GM18870 (cell line): ENCODE measurements at regions not wholly inside any gene's neighbourhood (a gene's known extent, or its start where the extent isn't known, plus 50 kb on each side); places are given as distances from the start of the nearest gene placed in this dataset.
"Not testable (repeated sequence)": the region's sequence is repeated elsewhere in the genome, so short reads cannot be mapped to it uniquely, and the experiment has no call there.

Source experiments
- ATAC-seq: cut with Tn5 transposase; IDR thresholded peaks from one replicate; pipeline ENCODE4 v1.9.1; 2021; ENCODE audit warnings: moderate library complexity; ENCODE audit not compliant: unreplicated experiment

DNA sequence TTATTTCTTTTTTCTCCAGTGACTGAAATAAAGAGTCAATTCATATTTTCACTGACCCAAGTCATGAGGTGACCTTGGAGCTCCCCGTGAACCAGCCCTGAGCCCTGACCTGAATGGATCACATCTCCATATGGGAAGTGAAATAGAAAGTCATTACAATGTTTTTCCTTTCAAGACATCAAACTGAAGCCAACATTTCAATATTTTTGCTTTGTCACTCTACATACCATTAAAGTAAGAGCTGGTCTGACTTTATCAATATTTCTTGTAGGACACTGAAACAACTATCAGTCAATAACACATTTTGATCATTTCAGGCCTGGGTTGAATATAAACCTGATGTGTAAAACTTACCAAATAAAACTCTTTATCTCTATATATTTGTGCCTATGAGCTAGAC lies 249.8 kb upstream of the PHF14 start:
- ATAC-seq: no peak

DNA sequence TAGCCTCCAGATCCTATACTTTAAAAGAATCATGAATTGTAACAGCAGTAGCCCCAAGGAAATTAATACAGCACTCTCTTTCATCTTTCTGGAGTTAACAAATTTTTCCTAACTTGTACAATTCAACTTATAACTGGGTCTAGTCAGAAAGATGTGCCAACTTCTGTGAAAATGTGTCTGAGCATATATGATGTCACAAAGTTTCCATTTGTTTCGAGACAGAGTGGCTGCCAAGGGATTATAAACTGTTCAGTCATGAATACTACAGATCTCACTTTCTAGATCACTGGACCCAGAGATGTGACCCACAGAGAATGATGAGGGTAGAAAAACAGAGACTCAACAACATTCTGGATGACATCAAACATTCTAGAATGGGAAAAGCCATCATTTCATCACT lies 249.2 kb upstream of the PHF14 start:
- ATAC-seq: peak; percentile 44

DNA sequence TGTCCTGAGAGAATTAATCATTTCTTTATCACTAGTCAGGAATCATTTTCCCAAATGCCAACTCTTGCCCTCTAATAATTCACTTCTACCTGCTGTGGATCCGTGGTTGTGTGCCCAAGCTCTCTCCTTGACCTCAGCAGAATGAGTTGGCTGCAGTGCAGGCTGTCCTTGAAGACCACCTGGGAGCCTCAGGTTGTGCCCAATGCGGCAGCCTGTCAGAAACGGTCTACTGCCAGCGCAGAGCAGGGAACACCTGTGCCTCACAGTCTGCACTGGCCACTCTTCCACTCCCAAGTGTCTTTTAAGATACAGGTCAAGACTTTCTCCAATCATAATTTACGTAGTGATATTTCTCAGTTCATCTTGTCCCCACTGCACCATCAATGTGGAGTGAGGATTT lies 246.0 kb upstream of the PHF14 start:
- ATAC-seq: no peak

DNA sequence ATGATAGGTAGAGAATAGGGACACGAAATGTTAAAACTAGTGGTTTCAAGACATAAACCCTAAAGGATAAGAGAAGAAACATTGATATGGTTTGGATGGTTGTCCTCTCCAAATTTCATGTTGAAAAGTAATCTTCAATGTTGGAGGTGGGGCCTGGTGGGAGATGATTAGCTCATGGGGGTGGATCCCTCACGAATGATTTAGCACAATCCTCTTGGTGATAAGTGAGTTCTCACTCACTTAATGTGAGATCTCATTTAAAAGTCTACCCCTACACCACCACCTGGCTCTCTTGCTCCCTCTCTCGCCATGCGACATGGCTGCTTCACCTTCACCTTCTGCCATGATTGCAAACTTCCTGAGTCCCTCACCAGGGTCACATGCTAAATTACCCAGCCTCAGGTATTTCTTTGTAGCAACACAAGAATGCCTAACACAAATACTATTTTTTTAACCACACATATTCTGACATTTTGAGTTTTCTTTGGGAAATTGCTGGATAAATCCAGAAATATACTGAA lies 242.4 kb upstream of the PHF14 start:
- no peak for ATAC-seq

DNA sequence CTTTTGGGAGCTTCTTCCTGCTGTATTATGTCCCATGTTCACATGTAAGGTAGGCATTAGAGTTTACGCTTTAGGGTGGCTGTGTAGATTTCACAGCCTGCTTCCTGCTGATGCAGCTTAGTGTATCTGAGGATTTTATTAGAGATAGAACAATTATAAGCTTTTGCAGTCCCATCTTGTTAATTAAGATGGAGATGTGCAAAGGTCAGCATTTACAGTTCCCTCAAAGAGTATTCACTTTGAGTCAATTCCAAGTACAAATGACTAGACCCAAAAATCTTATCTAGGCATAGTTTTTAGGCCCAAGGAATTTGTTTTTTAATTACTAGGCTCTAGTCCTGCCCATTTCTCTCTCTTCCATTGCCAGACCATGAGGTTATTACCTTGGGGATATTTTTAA lies 239.9 kb upstream of the PHF14 start:
- ATAC-seq: no peak

DNA sequence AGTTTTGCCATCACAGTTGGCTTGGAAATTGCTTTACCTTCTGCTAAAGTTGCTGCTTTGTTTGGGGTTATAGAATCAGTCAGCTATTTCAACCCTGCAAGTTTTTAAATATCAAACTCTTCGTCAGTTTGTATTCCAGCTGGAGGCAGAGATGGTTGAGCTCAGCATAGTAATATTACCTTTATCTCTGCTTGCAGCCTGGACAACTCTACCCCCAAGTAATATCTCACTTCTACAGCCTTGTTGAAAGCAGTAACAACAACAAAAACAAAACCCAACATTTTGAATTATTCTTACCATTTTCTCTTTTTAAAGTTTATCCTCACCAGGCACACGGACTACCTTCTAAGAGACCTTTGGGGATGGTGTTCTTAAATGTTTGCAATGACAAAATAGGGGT lies 239.1 kb upstream of the PHF14 start:
- no peak for ATAC-seq

DNA sequence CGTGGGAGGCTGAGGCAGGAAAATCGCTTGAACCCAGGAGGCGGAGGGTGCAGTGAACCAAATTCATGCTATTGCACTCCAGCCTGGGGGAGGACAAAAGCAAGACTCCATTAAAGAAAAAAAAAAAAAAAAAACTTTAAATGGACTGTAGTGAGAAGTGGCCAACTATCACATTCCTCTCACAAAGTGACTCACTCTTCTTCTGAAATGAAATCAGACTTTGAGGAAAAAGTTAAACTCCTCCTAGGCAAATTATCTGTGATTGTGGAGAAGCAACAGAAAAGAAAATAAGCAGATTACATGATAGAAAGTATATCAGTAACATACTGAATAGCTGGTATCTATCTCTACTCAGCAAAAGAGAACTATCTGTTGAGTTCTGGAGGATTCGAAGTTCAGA lies 234.3 kb upstream of the PHF14 start:
- no peak for ATAC-seq

DNA sequence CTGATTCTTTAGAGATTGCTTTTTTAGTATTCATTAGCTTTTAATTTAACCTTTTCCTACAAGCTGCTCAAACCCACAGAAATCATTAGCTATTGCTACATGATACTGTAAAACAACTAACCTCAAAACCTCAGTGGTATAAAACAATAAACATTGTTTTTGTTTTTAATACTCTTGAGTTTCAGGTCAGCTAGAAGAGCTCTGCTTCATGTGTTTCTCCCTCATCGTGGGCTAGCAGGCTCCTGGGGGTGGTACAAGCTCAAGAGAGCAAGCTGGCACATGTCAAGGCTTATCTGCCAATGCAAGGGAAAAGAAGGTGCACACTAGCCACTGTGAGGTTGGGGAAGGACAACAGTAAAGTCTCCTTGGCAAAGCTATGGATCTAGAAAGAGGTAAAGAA lies 232.9 kb upstream of the PHF14 start:
- ATAC-seq: no peak

DNA sequence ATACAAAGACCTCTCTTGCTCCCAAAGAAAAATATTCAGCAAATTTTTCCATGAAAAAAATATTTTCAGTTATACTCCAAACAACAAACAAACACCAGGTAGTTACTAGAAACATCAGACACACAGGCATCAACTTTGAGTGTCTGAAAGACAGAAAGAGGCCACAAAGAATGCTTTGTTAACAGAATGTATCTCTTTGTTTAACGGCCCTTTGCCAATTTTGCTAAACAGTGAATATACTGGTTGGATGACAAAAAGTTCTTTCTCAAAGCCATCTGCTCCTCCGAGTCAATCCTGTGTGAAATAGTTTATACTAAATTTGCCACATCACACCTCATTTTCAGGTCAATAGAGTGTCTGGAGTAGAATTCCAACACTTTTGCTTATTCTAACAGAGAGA lies 216.7 kb upstream of the PHF14 start:
- no peak for ATAC-seq

DNA sequence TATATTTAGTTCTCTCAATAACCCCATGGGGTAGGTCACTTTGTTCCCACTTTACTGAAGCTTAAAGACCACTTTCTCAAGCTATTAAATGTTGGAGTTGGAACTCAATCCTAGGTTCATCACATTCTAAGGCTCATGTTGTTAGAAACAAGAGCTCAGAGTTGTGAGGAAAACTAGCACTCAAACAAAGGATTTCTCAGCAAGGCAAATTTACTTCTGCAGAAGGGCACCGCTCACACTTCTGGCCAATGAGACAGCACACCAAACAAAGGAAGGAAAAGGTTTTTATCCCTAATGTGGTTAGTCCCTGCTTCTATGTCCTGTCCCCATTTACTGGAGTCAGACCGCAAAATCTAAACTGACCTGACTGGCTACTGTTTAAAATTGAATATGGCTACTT lies 214.6 kb upstream of the PHF14 start:
- ATAC-seq: no peak

DNA sequence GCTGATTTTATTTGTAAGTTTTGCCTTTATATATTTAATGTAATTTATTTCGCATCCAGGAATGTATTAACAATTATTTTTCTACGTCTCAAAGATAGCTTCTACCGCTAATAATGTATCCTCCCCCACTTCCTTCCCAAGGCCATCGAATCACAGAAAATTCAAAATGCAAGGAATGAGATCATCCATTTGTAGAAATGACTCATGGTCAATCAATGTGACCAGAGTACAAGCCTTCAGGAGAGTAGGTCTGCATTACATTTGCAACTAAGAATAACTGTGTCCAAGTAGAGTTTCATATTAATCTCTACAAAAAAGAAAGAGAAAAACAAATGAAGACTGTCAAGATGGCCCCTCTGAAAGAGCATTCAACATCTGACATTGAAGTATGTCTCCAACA lies 205.9 kb upstream of the PHF14 start:
- ATAC-seq: no peak

DNA sequence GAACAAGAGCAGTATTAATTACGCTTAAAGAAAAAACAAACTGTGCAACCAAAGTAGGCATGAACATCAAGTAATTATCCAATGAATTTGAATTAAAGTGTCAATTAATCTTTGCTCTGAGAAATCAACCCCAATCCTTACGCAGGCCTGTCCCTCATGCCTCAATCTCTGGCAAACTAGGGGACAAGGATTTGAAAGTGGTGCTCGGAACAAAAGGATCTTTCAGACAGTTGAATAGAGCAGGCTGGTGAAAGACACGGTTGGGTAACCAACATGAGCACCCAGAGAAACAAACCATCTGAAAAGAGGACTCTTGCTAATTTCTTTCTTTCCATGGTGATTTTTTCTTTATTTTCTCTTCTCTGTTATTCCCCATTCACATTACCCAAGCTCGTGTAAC lies 203.5 kb upstream of the PHF14 start:
- ATAC-seq: no peak

DNA sequence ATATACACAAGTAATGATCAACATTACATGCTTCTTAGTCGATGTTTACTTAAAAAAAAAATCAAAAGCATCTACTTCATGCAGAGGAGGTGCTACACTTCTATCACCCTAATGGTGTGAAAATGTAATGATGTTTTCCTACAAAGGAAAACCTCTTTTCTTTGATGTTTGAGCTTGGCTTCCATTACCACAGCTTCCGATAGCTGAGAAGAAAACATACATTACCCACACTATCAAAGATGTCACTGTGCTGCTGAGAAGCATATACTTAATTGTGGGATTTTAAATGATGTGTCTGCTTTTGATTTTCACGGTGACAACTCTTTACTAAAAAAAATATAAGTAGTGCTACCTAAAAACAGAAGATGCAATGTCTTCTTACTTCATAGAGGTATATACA lies 200.2 kb upstream of the PHF14 start:
- ATAC-seq: no peak

DNA sequence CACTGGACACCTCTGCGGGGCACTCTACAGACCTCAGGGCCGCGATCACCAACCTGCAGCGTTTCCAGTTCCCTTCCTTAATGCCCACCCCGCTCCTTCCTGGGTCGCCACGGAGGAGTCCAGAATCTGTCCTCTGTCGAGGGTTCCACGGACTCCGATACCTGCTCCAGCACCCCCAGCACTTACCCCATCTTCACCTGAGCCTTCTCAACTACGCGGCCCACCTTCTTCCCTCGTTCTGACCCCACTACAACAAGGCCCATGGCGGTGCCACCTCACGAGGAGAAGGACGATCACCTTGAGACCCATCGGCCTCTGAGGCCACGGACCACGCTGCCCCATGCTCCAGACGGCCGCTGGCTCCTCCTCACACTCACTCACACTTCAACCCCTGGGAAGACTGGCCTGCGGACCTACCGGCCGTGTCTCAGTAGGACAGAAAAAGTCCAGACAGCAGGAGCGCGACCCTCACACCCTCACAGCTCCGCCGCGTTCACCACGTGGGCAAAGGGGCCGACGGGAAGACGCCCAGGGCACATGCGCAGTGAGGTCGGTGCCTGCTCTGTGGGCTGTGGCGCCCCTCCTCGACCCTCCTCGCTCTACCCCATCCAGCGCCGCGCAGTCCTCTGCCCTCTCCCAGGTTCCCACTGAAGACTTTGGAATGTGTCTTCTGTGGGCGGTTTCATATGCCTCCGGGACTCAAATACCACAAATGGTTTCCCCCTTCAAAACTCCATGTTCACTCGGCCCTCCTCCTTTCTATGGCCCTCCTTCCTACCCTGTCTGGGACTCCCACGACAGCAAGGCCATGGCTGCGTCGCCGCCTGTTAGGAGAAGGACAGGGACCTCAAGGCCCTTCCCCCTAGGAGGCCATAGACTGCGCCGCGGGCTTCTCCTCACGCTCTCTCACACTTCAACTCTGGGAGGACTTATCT lies 193.9 kb upstream of the PHF14 start:
- no peak for ATAC-seq

DNA sequence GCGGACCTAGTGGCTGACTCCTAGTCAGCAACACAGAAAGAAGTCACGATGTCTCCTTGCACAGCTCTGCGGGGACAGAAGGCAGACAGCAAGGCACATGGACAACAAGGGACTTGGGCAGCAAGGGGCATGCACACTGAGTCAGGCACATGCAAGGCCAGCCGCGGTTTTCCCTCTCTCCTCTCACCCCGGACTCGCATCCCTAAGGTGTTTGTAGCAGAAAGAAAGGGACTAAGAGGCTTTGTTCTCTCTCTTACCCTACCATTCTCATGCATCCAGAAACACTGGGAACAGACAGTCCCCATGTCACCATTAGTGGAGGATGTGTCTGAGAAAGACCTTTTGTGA lies 193.3 kb upstream of the PHF14 start:
- ATAC-seq: no peak

DNA sequence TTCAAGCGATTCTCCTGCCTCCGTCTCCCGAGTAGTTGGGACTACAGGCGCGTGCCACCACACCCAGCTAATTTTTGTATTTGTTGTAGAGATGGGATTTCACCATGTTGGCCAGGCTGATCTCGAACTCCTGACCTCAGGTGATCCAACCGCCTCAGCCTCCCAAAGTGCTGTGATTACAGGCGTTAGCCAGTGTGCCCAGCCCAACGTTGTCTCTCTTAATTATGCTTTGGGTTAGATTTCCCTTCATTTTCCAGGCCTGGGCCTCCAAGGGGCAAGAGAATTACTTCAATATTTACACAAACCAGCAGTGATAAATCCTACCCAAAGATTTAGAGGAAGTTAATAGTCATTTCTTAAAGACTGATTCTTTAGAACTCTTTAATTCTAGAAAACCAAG lies 186.7 kb upstream of the PHF14 start:
- not testable (repeated sequence) for ATAC-seq

DNA sequence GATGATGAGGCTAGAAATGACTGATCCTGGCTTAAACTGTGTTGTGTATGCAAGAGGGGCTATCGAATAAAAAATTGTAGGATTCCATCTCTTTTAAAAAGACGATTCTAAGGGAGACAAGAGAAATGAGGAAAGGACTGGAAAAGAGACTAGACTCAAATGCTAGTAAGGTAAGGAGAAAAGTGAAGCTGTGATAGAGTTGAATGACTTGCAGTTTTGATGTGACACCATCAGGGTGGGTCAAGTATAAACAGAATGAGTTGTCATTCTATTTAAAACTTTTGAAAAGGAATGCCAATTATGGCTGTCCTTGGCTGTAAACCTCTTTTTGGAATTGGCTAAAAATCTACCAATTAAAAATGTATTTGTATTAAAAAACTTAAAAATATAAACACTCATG lies 184.5 kb upstream of the PHF14 start:
- no peak for ATAC-seq

DNA sequence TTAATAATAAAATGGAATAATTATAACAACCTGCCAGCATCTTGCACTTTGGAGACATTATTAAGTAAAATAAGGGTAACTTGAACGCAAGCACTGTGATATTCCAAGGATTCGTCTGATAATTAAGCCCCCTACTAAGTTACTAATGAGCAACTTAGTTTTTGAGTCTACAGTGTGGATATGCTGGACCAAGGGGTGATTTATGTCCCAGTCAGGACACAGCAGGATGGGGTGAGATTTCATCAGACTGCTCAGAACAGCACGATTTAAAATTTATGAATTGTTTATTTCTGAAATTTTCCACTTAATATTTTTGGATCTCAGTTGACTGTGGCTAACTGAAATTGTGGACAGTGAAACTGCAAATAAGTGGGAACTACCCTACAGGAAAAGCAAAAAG lies 182.8 kb upstream of the PHF14 start:
- no peak for ATAC-seq

DNA sequence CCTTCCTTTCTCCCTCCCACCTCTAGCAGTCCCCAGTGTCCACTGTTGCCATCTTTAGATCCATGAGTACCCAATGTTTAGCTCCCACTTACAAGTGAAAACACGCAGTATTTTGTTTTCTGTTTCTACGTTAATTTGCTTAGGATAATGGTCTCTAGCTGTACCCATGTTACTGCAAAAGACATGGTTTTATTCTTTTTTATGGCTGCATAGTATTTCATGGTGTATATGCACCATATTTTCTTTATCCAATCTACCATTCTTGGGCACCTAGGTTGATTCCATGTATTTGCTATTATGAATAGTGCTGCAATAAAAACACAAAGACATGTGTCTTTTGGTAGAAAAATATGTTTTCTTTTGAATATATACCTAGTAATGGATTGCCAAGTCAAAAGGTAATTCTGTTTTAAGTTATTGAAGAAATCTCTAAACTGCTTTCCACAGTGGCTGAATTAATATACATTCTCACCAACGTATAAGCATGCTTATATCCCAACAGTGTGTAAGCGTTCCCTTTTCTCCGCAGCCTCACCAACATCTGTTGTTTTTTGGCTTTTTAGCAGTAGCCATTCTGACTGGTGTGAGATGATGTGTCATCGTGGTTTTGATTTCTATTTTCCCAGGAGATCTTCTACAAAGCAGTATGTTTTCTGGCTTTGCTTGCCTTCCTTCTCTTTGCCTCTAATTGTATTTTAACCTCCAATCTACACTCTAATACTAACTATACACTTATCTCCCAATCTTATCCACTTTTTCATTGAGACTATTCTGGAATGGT lies 179.5 kb upstream of the PHF14 start:
- no peak for ATAC-seq

DNA sequence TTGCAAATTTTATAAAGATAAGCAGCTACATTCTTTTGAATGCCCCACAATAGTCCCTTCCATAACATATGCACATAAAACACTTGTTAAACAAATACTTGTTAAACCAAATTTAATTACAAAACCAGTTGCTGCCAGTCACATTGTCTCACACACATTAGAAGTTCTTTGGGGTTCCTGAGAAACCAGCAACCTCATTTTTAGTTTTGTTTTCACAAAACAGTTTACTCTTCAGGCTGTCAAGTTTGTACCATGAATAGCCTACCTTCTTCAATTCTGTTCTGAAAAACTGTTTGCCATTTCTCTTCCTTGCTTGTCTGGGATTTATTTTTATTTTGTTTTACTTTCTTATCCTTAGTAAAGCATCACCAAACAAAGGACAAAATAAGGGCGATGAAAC lies 176.5 kb upstream of the PHF14 start:
- no peak for ATAC-seq

DNA sequence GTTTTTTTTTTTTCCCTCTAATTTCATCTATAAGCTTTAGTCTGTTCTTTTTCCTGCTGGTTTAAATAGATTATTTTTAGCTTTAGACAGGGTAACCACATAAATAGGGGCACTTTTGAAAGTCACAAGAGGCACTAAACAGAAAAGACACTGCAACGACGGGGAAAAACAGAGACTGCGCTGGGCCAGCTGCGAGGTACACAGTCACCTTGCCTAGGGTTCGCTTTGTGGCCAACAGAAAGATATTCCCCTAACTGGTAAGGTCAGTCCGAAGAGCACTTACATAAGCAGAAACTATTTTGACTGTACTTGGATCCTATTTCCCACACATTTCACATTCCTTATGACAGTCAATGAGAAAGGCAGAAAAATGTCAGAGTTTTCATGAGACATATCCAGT lies 175.6 kb upstream of the PHF14 start:
- no peak for ATAC-seq

DNA sequence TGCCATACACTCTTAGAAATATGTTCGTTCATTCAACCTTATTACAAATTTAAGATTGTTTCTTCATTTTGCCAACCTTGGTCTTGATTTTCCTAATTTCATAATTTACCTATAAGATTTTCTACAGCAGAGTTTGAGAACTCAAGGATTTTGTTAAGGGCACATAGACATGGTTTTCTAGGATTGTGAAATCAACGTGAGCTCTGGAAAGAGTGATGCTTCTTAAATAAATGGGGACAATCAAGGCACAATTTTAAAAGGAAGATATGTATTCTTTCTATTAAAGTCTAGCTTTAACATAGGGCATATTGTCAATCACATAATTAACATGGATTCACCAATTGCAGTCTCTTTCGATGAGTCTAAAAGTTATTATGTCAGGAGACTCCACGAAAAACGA lies 174.2 kb upstream of the PHF14 start:
- ATAC-seq: no peak
